ENCODE measurements at regions not wholly inside any gene's neighbourhood (a gene's known extent, or its start where the extent isn't known, plus 50 kb on each side); places are given as distances from the start of the nearest gene placed in this dataset.

- TF ChIP-seq IRF2 (CRISPR knock-in tag; IDR thresholded peaks at IDR 0.05; ENCODE audit: borderline replicate concordance, low read depth) (no peak), CTCF (IDR thresholded peaks at IDR 0.05) (no peak), JUN (CRISPR knock-in tag; IDR thresholded peaks at IDR 0.05) (no peak), ZBTB43 (CRISPR knock-in tag; IDR thresholded peaks at IDR 0.05) (no peak), ESRRA (CRISPR knock-in tag; IDR thresholded peaks at IDR 0.05; ENCODE audit: borderline replicate concordance) (no peak)
Observed at GRCh38 chr6:40848868-40849514, 190.0 kb downstream of the UNC5CL start.
